PC-9 (cell line): ENCODE measurements at regions not wholly inside any gene's neighbourhood (a gene's known extent, or its start where the extent isn't known, plus 50 kb on each side); places are given as distances from the start of the nearest gene placed in this dataset.

ENCODE experiments used
- CTCF ChIP-seq: fragments of 200-600 bp; sonication (generic); conservative IDR thresholded peaks from 2 replicates; pipeline ENCODE4 v1.6.1; 2017; ENCODE audit warnings: mixed run types, antibody characterized with exemption, mild to moderate bottlenecking, moderate library complexity
- EZH2 ChIP-seq: fragments of 200-600 bp; sonication (generic); IDR thresholded peaks from 2 replicates; pipeline ENCODE4 v1.8.0; 2017; ENCODE audit warnings: antibody characterized with exemption, low read depth

GRCh38 chr3:70421506-70421905 lies 109.1 kb upstream of the MDFIC2 start:
- TF ChIP-seq CTCF (no peak), EZH2 (no peak)
